Activated naive CD4-positive, alpha-beta T cell treated with anti-CD3 and anti-CD28 coated beads, Interleukin-2, amount 10 ng/mL, durations not matched to agents 7 days and 5 days (primary cell): ENCODE measurements at regions not wholly inside any gene's neighbourhood (a gene's known extent, or its start where the extent isn't known, plus 50 kb on each side); places are given as distances from the start of the nearest gene placed in this dataset.
"Not testable (repeated sequence)": the region's sequence is repeated elsewhere in the genome, so short reads cannot be mapped to it uniquely, and the experiment has no call there.

Experiments used
- CTCF ChIA-PET: fragments of 350-600 bp; sonication (Branson Sonifier 250); formaldehyde crosslinking; loops from one replicate; lab custom pipeline; 2021; ENCODE audit warnings: antibody characterized with exemption; lab: Charles Lee
- DNase-seq: peaks from one replicate; pipeline ENCODE4 v3.0.0-alpha.2; 2020
- H3K27ac Mint-ChIP-seq: one replicate; pipeline ENCODE4 v1.8.0; 2021; ENCODE audit warnings: mild to moderate bottlenecking, moderate library complexity, mixed read lengths
- H3K27me3 Mint-ChIP-seq: one replicate; pipeline ENCODE4 v1.8.0; 2021; ENCODE audit warnings: mild to moderate bottlenecking, mixed read lengths
- H3K36me3 Mint-ChIP-seq: one replicate; pipeline ENCODE4 v1.8.0; 2021; ENCODE audit warnings: mixed read lengths
- H3K4me1 Mint-ChIP-seq: one replicate; pipeline ENCODE4 v1.8.0; 2021; ENCODE audit warnings: mixed read lengths
- H3K4me3 Mint-ChIP-seq: one replicate; pipeline ENCODE4 v1.8.0; 2021; ENCODE audit warnings: mild to moderate bottlenecking, moderate library complexity, mixed read lengths
- H3K9me3 Mint-ChIP-seq: one replicate; pipeline ENCODE4 v1.8.0; 2021; ENCODE audit warnings: mixed read lengths

DNA sequence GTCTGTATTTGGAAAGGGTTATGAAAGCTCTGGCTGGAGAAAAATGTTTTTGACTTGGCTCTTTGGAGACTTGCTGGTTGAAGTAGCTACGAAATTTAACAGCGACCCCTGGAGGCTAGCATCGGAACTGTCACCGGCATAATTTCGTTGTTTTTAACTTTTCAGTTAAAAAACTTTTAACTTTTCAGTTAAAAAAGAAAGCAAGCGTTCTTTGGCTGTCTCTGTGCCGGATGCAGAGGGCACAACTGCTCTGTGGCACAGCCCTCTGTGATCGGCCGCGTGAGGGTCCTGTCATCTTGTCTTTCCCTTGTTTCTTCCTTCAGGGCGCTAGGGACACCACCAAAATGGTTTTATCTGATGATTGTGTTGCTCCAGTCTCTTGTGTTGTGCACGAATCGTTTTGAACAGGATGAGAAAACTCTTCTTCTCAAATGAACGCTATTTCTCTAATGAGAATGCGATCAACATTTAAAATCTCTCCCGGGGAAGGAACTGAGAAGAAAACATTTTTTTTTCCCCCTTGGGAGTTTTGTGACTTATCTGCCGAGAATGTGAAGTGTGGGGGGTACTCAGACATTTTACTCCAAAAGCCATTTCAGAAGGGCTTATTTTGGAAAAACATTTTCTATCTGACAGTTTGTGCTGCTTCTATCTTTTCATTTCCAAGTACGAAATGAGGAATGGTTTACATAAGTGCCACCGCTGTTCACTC lies 57.1 kb downstream of the ADCYAP1 start:
- H3K36me3 Mint-ChIP-seq = no peaks in the 10 kb centered on the region
- CTCF ChIA-PET = interaction anchor here (0.7 to 1.7 kb wide), 10 partner anchors 8 to 337 kb away, joined by 3 to 5 read pairs (median 3); no protein-coding TSS in a partner anchor
- no peaks in the 10 kb centered on the region for H3K9me3 Mint-ChIP-seq
- H3K27ac Mint-ChIP-seq = no peak overlapping the region
- peaks cover 21% of the 10 kb centered on the region for H3K27me3 Mint-ChIP-seq
- H3K4me1 Mint-ChIP-seq = no peaks in the 10 kb centered on the region
- peak; percentile 60 for DNase-seq
- H3K4me3 Mint-ChIP-seq = no peak overlapping the region

DNA sequence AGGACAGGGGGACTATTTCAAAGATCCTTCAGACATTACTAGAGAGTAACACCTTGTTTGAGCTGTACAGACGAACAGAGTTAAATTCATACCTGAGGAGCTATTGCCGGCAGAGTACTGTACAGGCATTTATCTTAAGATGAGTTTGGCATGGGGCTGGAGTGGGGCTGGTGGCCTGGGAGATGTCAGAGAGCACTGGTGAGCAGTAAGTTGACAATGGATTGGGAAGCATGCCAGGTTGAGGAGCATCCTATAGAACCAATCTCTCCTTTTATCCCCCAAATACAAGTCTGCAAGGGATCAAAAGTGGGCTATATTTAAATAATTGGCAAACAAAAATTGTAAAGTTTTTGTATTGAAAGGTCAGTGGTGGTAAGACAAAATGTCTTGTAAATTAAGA lies 58.6 kb downstream of the ADCYAP1 start:
- Mint-ChIP-seq H3K4me3 (no peak overlapping the region), H3K9me3 (no peaks in the 10 kb centered on the region), H3K36me3 (no peaks in the 10 kb centered on the region), H3K27me3 (peaks cover 21% of the 10 kb centered on the region), H3K4me1 (no peaks in the 10 kb centered on the region), H3K27ac (no peak overlapping the region)
- CTCF ChIA-PET = no interaction called here
- no peak for DNase-seq

DNA sequence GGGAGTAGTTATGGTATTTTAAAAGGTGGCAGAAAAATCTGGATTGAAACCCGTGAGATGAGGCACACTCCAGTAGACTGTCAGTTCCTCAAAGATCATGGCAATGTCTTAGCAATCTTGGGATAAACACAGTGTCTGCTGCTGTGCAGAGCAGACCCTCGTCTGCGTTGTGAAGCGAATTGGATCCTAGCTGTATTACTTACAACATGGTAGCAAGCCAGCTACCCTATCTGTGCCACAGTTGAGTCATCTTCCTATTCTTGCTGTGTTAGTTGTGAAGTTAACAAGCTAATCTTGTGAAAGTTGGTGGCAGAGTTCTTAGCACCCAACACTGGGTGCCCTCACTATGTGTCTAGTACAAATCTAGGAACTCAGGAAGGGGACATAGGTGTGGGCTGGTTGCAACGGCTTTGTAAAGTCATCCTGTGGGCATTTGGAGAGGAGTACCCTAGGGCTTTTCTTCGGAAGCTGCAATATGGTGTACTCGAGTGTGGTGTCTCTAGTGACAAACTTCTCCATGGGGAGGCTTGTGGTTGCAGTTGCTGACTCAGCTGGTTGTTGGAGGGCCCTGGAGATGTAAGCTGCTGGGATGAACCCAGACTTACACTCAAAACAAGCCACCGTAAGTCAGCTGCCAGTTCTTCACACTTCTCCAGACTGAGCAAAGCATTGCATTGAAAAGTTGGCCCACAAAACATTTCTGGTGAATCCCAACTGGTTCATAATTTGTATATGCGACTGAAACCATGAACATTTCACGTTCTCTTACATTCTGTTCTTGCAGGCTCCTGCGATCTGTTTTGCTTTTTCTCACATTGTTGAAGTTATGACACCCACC lies 61.5 kb downstream of the ADCYAP1 start:
- Mint-ChIP-seq H3K27ac (no peak overlapping the region), H3K4me3 (no peak overlapping the region), H3K27me3 (peaks cover 16% of the 10 kb centered on the region), H3K4me1 (no peaks in the 10 kb centered on the region), H3K9me3 (no peaks in the 10 kb centered on the region), H3K36me3 (no peaks in the 10 kb centered on the region)
- no peak for DNase-seq
- CTCF ChIA-PET = interaction anchor here (0.6 kb wide), 1 partner anchor 74 kb away, joined by 3 read pairs; no protein-coding TSS in a partner anchor

DNA sequence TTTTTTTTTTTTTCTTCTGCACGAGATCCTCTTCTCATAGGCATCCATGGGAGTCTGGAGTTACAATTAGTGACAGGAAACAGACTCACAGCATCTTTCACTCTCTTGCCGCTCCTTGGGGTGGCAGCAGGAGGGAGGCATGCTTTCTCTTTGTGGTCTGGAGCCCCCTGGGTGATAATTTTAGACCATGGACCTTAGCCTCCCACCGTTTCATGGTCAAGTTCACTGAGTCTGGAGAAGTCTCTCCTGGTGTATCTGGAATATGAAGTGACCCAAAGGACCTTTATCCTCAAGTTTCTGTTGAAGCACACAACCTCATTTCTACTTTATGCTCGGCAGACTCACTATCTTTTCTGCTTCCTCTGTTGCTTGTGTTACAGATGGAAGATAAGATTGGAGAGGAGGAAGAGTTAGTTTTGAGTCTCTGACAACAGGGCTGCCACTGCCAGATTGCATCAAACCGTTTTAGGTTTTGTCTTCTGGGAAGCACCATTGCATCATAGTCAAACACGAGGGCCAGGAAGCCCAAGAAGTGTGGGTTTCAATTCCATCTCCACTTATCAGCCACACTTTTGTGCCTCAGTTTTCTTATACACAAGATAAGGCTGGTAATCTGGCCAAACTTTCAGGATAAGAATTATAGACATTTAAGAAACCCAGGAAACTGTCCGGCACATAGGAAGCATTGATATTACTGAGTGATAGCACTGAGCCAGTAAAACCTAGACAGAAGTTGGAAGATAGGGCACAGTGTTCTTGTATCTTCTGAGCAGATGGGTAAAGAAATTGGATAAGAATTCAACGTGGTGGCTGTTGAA lies 62.3 kb downstream of the ADCYAP1 start:
- peaks cover 11% of the 10 kb centered on the region for H3K27me3 Mint-ChIP-seq
- H3K4me1 Mint-ChIP-seq = no peaks in the 10 kb centered on the region
- H3K36me3 Mint-ChIP-seq = no peaks in the 10 kb centered on the region
- no peak overlapping the region for H3K4me3 Mint-ChIP-seq
- H3K27ac Mint-ChIP-seq = no peak overlapping the region
- no peak for DNase-seq
- no peaks in the 10 kb centered on the region for H3K9me3 Mint-ChIP-seq
- CTCF ChIA-PET = no interaction called here

DNA sequence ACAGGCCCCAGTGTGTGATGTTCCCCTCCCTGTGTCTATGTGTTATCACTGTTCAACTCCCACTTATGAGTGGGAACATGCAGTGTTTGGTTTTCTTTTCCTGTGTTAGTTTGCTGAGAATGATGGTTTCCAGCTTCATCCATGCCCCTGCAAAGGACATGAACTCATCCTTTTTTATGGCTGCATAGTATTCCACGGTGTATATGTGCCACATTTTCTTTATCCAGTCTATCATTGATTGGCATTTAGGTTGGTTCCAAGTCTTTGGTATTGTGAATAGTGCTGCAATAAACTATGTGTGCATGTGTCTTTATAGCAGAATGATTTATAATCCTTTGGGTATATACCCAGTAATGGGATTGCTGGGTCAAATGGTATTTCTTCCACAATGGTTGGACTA lies 64.2 kb downstream of the ADCYAP1 start:
- H3K9me3 Mint-ChIP-seq, H3K4me3 Mint-ChIP-seq, H3K4me1 Mint-ChIP-seq, H3K36me3 Mint-ChIP-seq, DNase-seq, H3K27me3 Mint-ChIP-seq, H3K27ac Mint-ChIP-seq, CTCF ChIA-PET: not testable (repeated sequence)

DNA sequence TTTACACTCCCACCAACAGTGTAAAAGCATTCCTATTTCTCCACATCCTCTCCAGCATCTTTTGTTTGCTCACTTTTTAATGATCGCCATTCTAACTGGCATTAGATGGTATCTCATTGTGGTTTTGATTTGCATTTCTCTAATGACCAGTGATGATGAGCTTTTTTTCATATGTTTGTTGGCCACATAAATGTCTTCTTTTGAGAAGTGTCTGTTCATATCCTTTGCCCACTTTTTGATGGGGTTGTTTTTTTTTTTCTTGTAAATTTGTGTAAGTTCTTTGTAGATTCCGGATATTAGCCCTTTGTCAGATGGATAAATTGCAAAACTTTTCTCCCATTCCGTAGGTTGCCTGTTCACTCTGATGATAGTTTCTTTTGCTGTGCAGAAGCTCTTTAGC lies 64.6 kb downstream of the ADCYAP1 start:
- not testable (repeated sequence) for H3K36me3 Mint-ChIP-seq, DNase-seq, H3K4me3 Mint-ChIP-seq, H3K4me1 Mint-ChIP-seq, H3K27me3 Mint-ChIP-seq, H3K9me3 Mint-ChIP-seq, H3K27ac Mint-ChIP-seq
- CTCF ChIA-PET = interaction anchor here (1.3 kb wide), 1 partner anchor 8 kb away, joined by 3 read pairs; no protein-coding TSS in a partner anchor

DNA sequence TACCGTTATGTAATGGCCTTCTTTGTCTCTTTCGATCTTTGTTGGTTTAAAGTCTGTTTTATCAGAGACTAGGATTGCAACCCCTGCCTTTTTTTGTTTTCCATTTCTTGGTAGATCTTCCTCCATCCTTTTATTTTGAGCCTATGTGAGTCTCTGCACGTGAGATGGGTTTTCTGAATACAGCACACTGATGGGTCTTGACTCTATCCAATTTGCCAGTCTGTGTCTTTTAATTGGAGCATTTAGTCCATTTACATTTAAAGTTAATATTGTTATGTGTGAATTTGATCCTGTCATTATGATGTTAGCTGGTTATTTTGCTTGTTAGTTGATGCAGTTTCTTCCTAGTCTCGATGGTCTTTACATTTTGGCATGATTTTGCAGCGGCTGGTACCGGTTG lies 69.9 kb downstream of the ADCYAP1 start:
- peaks cover 11% of the 10 kb centered on the region for H3K9me3 Mint-ChIP-seq
- H3K36me3 Mint-ChIP-seq, H3K27me3 Mint-ChIP-seq, H3K4me1 Mint-ChIP-seq, H3K27ac Mint-ChIP-seq, DNase-seq, CTCF ChIA-PET, H3K4me3 Mint-ChIP-seq: not testable (repeated sequence)

DNA sequence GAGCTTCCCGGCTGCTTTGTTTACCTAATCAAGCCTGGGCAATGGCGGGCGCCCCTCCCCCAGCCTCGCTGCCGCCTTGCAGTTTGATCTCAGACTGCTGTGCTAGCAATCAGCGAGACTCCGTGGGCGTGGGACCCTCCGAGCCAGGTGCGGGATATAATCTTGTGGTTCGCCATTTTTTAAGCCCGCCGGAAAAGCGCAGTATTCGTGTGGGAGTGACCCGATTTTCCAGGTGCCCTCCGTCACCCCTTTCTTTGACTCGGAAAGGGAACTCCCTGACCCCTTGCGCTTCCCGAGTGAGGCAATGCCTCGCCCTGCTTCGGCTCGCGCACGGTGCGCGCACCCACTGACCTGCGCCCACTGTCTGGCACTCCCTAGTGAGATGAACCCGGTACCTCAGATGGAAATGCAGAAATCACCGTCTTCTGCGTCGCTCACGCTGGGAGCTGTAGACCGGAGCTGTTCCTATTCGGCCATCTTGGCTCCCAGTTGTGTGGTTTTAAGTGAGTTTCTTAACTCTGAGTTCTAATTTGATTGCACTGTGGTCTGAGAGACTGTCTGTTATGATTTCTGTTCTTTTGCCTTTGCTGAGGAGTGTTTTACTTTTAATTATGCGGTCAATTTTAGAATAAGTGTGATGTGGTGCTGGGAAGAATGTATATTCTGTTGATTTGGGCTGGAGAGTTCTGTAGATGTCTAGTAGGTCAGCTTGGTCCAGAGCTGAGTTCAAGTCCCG lies 71.9 kb downstream of the ADCYAP1 start:
- Mint-ChIP-seq H3K9me3 (peaks cover 11% of the 10 kb centered on the region), H3K27ac (peak overlapping the region; percentile 0), H3K4me3 (peak overlapping the region; percentile 2)
- H3K27me3 Mint-ChIP-seq, H3K36me3 Mint-ChIP-seq, DNase-seq, H3K4me1 Mint-ChIP-seq, CTCF ChIA-PET: not testable (repeated sequence)

DNA sequence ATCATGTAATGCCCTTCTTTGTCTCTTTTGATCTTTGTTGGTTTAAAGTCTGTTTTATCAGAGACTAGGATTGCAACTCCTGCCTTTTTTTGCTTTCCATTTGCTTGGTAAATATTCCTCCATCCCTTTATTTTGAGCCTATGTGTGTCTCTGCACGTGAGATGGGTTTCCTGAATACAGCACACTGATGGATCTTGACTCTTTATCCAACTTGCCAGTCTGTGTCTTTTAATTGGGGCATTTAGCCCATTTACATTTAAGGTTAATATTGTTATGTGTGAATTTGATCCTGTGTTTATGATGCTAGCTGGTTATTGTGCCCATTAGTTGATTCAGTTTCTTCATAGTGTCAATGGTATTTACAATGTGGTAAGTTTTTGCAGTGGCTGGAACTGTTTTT lies 72.7 kb downstream of the ADCYAP1 start:
- H3K36me3 Mint-ChIP-seq, H3K27me3 Mint-ChIP-seq, CTCF ChIA-PET, H3K4me3 Mint-ChIP-seq, DNase-seq, H3K27ac Mint-ChIP-seq, H3K4me1 Mint-ChIP-seq: not testable (repeated sequence)
- H3K9me3 Mint-ChIP-seq = peaks cover 11% of the 10 kb centered on the region

DNA sequence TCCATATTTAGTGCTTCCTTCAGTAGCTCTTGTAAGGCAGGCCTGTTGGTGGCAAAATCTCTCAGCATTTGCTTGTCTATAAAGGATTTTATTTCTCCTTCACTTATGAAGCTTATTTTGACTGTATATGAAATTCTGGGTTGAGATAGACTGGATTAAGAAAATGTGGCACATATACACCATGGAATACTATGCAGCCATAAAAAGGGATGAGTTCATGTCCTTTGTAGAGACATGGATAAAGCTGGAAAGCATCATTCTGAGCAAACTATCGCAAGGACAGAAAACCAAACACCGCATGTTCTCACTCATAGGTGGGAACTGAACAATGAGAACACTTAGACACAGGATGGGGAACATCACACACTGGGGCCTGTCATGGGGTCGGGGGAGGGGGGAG lies 73.1 kb downstream of the ADCYAP1 start:
- H3K36me3 Mint-ChIP-seq, H3K27me3 Mint-ChIP-seq, CTCF ChIA-PET: not testable (repeated sequence)

DNA sequence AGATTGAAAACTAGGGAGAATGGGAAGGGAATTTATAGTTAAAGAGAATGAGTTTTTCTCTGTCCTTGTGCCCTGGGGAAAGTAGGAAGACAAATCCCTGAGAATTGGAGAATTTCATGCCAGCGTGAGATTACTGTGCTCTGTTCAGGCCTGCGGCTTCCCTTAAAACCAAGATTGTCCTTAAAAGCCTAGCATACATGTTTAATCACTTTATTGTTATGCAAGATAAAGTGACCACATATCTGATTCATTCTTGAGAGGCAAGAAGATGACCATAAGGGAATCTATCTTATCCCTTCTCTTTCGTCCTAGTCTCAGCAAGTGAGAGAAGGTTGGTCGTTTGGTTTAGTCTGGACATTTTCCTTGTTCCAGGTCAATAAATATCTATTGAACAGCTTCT lies 75.9 kb downstream of the ADCYAP1 start:
- DNase-seq = no peak
- Mint-ChIP-seq H3K27ac (no peak overlapping the region), H3K4me1 (no peaks in the 10 kb centered on the region), H3K9me3 (peaks cover 11% of the 10 kb centered on the region), H3K36me3 (no peaks in the 10 kb centered on the region), H3K4me3 (no peak overlapping the region), H3K27me3 (no peaks in the 10 kb centered on the region)
- CTCF ChIA-PET = no interaction called here

More for the DNA sequence above, 73.1 kb downstream of the ADCYAP1 start:
- H3K4me1 Mint-ChIP-seq, H3K27ac Mint-ChIP-seq, H3K4me3 Mint-ChIP-seq, DNase-seq: not testable (repeated sequence)
- peaks cover 11% of the 10 kb centered on the region for H3K9me3 Mint-ChIP-seq

DNA sequence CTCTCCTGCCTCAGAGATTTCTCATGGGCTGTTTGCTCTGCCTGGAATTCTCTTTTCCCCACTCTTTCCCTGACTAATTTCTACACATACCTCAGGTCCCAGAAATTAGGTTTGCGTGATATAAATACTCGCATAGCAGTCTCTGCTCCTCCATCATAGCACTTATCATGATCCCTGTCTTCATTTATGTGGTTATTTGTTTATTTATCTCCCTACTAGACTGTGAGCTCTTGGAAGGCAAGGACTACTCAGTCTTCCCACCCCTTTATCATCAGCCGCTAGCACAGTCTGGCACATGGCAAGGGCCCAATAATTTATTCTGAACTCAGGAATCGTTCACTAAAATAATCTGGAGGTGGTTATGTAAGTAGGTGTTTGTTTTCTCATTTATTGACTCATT lies 79.3 kb downstream of the ADCYAP1 start:
- no peaks in the 10 kb centered on the region for H3K36me3 Mint-ChIP-seq
- CTCF ChIA-PET = no interaction called here
- no peak for DNase-seq
- H3K4me1 Mint-ChIP-seq = no peaks in the 10 kb centered on the region
- no peak overlapping the region for H3K4me3 Mint-ChIP-seq
- H3K27ac Mint-ChIP-seq = no peak overlapping the region
- peaks cover 3% of the 10 kb centered on the region for H3K27me3 Mint-ChIP-seq
- no peaks in the 10 kb centered on the region for H3K9me3 Mint-ChIP-seq

DNA sequence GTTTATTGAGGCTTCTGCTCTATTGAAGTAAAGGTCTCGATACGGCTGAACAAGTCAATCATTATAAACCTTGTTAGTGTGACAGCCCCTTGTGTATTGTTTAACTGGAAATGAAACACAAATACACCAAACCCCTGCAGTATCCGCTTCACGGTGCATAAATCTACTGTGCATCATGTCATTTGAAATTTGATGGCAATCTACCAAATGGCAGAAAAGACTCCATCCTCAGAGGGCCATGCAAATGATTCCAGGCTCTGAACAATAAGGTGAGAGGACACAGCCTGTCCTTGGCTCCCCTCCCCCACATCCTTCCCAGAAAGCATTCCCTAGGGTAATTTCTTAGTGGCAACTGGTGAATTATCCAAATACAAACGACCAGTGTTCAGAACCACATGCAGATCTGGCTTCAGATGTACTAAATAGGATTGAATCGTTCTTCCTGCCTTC lies 80.6 kb downstream of the ADCYAP1 start:
- CTCF ChIA-PET = no interaction called here
- DNase-seq = no peak
- Mint-ChIP-seq H3K4me1 (no peaks in the 10 kb centered on the region), H3K4me3 (no peak overlapping the region), H3K27ac (no peak overlapping the region), H3K9me3 (no peaks in the 10 kb centered on the region), H3K27me3 (peaks cover 3% of the 10 kb centered on the region), H3K36me3 (no peaks in the 10 kb centered on the region)

DNA sequence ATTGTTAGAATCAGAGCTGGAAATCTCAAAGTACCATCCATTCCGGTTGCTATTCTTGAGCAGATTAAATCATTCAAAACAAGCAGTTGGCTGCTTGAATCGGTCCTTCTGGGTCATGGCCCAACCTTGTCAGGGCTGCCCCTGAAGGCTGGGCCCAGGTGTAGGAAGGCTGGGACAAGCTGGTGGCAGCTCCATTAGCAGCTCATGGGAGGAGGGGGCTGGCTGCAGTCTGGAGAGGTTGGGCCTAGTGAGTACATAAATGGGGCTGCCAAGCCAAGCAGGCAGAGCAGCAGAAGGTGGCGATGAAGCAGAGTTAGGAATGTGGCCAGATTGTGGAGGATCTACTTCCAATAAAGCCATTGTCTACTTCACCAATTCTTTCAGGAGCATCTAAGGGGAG lies 81.4 kb downstream of the ADCYAP1 start:
- no peaks in the 10 kb centered on the region for H3K9me3 Mint-ChIP-seq
- no peaks in the 10 kb centered on the region for H3K4me1 Mint-ChIP-seq
- no peak for DNase-seq
- CTCF ChIA-PET = no interaction called here
- no peaks in the 10 kb centered on the region for H3K36me3 Mint-ChIP-seq
- H3K27me3 Mint-ChIP-seq = peaks cover 3% of the 10 kb centered on the region
- H3K27ac Mint-ChIP-seq = no peak overlapping the region
- no peak overlapping the region for H3K4me3 Mint-ChIP-seq
